SW 1271 (cell line): ENCODE measurements at regions not wholly inside any gene's neighbourhood (a gene's known extent, or its start where the extent isn't known, plus 50 kb on each side); places are given as distances from the start of the nearest gene placed in this dataset.
"Not testable (repeated sequence)": the region's sequence is repeated elsewhere in the genome, so short reads cannot be mapped to it uniquely, and the experiment has no call there.

Source experiments
- DNase-seq, 2 experiments: peaks; one replicate each; lab custom pipeline; 2025; lab: John Stamatoyannopoulos, UW

DNA sequence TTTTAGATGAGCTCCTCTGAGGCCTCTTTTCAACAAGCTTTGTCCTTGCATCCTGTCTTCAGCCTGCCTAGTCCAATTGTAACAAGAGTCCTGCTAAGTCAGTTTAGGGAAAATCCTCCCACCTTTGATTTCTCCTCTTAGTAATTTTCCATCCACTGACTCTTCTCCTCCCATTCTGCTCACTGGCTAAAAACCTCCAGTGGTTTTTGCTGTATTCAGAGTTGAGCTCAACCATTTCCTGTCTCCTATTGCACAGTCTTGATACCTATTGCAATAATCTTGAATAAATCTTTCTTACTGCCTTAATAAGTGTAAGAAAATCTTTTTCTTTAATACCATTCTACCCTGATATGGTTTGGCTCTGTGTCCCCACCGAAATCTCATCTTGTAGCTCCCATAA lies 117.8 kb upstream of the ENPP6 start:
- no peak for DNase-seq

DNA sequence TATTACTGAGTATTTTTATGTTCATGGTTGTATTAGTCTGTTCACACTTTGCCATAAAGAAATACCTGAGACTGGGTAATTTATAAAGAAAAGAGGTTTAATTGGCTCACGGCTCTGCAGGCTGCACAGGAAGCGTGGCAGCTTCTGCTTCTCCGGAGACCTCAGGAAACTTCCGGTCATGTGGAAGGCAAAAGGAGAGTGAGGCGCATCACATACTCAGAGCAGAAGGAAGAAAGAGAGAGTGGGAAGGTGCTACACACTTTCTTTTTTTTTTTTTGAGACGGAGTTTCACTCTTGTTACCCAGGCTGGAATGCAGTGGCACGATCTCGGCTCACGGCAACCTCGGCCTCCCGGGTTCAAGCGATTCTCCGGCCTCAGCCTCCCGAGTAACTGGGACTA lies 115.8 kb upstream of the ENPP6 start:
- not testable (repeated sequence) for DNase-seq

DNA sequence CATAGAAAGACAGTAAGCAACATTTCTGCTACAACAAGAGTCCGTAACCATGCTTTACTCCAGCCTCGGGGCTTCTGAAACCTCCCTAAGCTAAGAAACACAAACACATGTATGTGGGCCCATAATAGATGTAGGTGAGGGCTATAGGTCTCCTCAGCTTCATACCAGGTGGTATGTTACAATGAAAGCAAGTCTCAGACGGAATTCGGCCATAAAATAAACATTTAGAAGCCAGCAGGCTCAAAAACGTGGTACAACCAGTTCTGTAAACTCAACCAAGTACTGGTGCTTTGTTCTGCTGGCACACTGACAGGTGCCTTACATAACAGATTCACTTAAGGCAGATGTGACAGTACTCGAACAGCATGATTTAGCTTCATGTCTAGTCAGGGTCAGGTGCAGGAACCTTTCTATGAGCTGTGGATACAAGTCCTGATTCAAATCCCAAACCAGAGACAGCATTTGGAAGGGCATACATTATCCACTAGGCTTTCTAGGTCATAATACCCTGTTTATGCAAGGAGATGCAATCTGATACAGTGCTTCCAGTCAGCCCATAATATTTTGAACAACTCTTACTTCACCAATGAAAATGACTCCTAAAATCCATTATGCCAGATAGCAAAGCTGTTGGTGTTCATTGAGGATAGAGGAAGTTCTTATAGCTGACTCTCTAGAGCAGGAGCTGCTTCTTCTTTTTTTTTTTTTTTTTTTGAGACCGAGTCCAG lies 113.8 kb upstream of the ENPP6 start:
- DNase-seq = no peak

DNA sequence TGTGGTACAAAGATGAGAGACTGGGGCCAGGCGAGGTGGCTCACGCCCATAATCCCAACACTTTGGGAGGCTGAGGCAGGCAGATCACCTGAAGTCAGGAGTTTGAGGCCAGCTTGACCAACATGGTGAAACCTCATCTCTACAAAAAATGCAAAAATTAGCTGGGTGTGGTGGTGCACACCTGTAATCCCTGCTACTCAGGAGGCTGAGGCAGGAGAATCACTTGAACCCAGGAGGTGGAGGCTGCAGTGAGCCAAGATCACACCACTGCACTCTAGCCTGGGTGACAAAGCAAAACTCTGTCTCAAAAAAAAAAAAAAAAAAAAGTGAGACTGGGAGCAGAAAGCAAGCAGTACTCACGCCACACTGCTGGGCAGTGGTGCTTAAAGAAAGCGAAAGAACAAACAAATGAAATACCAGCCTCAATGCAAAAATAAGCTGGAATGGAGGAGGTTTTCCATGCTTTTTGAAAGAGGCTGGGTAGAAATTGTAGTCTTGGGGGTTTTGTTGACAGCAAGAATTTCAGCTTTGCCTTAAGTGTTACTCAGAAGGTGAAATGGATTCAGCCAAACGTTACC lies 112.9 kb upstream of the ENPP6 start:
- not testable (repeated sequence) for DNase-seq

DNA sequence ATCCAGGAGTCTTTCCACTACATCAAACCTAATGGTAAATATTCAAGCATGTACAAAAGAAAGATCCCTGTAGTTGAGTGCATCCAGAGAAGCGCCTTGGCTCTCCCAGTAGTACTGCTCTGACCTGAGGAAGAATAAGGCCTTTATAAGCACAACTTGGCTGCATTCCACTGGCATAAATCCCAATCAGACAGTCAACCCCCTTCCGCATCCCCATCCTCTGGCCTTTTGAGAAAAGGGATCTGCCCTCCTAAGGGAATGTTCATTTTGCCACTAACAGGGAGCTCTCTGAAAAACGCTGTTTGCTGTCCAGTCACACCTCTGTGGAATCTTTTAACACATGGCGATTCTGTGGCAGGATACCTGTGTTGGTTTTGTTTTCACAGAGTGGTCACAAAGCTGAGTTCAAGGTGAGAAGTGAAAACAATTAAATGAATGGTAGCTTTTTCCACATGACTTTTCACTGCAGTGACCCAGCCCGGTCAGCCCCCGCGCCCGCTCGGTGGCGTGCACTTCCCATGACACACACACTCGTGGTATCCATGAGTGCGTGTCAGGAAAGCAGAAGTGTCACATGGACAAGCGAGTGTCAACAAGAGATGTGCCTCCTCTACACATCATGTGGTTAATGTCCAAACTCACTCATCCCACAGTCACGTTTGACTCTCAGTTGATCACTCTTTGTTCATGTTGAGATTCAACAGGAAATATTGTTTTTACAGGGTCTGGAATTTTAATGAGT lies 112.2 kb upstream of the ENPP6 start:
- no peak for DNase-seq

DNA sequence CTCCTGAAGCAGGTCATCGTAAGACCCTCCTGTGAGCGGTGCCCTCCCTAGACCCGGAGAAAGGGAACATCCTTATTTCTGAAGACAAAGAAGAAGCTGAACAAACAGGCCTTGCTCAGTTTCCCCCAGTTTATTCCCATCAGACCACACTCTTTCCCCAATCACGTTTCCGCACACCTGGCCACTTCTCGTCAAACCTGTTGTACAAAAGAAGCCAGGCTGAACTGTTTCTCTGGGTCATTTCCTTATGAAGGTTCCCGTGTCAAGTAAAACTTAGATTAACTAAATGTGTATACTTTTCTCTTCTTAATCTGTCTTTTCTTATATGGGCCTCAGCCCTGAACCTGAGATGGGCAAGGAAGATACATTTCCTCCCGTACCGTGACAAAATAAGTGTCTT lies 111.6 kb upstream of the ENPP6 start:
- no peak for DNase-seq

DNA sequence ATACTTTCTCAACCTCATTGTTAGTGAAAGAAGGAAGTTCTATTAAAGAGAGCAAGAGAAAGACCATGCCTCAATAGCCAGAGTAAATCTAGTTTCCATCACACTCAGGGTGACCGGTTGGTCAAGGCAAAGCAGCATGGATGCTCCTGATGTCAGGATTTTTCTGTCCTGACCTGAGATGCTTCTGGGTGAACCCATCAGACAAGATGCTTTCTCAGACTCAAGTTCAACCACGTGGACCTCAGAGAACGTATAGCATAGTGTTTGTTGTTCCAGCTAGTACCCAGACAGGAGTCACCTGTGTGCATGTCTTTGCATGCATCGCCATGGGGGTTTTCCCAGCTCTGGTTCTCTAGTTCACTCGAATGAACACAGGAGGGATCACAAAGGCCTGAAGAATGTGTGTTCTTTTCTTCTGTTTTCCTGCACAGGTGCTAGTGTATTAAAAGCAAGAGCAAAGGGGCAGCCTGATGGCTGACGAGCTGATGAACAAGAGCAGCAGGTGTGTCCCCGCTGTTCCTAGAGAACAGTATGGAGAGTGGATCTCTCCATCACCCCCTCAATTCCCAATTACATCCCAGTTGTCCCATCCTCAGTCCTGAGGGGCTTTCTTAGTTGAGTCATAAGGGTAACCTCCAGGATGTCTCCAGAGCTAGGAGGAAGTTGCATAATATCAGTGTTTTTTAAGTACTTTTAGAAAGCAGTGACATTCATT lies 110.5 kb upstream of the ENPP6 start:
- no peak for DNase-seq

DNA sequence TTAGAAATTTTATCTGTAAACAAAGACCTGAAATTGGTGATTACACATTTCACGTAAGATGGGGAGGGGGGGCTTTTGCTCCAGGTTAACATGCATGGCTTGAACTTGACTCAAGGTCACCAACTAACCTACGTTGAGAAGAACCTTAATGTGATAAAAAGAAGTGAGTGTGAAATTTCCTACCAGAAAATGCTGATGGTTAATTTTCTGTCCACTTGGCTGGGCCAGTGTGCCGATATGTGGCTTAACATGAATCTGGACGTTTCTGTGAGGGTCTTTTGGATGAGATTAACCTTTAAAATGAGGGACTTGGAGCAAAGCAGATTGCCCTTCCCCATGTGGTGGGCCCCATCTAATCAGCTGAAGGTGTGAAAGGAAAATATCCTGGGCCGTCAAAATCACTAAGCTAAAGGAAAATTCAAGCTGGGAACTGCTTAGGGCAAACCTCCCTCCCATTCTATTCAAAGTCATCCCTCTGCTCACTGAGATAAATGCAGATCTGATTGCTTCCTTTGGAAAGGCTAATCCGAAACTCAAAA lies 107.3 kb upstream of the ENPP6 start:
- no peak for DNase-seq

DNA sequence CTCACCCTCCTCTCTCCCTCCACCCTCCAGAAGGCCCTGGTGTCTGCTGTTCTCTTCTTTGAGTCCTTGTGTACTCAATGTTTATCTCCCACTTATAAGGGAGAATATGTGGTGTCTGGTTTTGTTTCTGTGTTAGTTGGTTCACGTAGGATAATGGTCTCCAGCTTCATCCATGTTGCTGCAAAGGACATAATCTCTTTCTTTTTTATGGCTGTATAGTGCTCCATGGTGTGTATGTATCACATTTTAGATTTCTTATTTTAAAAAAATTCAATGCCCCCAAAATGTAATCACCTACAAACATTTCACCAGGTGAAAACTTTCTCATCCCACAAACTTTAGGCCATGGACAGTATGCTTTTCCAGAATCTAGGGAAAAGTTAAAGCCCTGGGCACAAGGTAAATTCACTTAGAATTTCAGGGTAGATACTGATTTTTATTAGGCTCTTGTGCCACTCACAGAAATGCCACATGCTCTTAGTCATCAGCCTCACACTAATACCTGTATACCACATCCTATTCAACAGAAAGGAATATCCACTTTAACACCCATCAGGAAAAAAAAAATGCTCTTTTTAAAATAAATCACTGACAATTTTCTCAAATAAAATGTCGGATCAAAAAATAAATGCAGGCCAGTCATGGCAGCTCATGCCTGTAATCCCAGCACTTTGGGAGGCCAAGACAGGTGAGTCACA lies 104.8 kb upstream of the ENPP6 start:
- DNase-seq = no peak

DNA sequence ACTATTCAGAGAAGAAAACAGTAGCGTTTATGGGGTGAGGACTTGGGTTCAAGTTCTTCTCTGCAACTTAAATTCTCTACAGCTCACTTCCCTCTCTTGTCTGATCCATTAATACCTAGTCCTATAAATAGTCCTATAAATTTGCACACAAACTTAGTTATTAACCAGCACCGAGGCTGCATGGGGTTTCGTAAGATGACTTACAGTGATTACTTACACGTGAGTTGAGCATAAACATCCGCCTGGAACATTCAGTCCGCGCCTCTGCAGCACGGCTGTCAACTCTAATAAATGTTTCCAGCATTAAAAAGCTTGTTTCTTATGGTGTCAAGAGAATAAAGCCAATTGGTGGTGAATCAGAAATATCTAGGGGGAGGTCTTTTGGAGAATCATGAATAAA lies 103.0 kb upstream of the ENPP6 start:
- DNase-seq = no peak

DNA sequence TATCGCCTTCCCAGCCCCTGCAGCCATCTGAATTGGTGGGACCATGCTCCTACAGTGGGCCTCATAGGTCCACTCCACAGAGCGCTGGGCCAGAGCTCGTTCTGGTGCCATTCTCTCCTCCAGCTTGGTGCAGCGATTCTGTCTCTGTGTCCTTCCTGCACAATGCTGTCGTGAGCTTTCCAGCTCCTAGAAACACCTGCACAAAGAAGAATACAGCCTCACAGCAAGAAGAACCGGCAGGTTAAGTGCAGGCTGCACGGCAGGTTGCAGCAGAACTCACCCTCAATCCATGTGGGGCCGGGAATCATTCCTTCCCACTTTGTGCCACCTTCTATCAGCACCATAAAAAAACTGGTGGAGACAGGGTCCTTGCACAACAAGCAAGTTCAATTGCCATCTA lies 101.2 kb upstream of the ENPP6 start:
- DNase-seq = no peak

DNA sequence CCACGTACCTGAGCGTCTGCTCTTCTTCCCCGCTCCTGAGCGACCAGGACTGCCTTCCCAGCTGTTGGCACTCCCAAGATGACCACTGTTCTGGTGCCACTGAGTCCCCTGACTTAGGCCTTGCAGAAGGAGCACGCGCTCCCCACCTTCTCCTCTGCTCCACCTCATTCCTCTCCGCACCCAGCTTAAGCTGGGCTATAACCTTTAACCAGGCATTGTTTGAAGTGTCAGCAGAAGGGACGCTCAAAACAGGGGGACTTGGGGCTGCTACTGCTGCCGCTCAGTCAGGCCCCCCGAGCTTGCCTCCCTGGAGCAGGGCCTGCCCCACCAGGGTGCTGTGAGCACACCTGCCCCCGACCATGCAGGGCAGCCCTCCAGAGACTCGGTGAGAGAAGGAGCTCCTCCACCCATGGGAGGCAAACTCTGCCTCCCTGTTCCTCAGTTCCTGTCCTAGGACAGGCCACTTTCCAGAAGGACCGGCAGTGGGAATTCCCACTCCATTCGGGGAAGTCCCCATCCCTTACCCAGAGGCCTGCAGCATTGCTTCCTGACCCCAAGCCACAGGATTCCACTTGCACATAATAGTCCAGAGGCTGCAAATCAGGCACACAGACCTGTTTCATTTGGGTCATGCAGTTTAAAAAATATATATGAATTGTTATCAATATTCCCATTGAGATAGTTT lies 99.7 kb upstream of the ENPP6 start:
- DNase-seq = no peak

DNA sequence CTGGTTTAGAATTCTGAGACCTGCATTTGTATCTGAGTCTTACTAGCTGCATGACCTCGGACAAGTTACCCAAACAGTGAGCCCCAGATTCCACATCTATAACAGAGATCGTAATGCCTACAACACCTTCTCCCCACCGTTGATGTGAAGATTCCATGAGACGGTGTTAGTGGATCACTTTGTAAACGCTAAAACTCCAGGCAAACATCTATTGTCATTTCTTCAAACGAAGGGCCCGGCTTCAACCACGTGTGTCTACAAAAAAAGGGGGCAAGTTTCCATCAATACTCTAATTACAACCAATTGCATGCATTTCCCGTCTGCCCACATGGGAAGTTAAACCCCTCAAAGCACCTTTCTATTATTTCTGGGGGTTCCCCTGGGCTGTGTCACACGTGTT lies 99.1 kb upstream of the ENPP6 start:
- DNase-seq = no peak

DNA sequence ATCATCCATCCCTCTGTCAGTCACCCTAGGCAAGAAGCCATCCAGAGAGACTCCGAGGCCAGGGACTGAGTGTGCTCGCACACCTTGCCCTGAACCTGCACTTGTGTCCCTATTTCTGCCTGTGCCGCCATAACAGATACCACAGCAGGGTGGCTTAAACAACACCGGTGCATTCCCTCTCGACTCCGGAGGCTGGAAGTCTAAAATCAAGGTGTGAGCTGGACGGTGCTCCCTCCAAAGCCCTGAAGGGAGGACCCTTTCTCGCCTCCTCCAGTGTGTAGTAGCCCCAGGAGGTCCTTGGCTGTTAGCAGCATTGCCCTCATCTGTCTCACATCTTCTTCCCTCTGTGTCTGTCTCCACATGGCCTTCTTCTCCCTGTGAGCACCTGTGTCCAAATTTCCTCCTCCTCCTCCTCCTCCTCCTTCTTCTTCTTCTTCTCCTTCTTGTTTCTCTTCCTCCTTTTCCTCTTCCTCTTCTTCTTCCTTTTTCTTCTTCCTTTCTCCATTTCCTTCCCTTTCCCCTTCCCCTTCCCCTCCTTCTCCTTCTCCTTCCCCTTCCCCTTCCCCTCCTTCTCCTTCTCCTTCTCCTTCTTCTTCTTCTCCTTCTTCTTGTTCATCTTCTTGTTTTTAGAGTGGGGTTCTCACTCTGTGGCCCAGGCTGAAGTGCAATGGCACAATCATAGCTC lies 98.1 kb upstream of the ENPP6 start:
- DNase-seq = no peak

DNA sequence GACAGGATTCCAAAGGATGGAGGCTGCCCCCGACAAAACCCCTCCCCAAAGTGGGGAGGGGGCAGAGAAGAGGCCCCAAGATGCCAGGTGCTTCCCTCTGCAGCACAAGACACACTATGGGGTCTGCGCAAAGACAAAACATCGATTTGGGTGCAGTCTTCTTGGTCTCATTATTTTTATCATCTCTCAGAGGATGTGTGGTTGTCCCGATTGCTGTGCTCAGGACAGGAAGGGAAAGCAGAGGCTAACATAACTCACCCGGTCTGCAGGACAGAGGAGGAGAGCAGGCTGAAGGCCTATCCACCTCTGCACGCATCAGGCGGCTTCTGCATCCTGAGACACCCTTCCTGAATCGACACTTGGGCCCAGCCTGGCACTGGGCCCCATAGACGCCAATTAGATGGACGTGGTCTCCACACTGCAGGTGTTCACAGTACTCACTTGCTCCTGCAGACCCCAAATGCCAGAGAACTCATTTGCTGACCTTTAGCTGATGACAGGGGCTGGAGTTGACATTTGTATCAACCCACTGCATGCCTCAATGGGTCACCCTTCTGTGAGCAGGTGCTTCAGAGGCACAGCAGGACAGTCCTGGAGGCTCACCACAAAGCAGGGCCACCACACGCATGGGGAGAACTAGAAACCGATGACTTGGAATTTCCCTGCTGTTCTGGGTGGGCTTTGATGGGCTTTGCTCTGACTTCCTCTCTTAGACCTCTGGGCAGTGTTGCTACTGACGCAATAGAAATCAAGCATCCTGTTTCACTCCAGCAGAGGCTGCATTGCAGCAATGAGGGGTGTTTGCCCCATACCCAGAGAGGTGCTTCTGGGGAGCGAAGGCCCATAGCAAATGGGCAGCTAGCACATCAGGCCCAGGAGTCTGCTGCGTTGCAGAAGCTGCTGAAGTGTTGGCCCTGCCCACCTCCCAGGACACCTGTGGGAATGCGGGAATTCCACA lies 96.3 kb upstream of the ENPP6 start:
- DNase-seq = no peak

DNA sequence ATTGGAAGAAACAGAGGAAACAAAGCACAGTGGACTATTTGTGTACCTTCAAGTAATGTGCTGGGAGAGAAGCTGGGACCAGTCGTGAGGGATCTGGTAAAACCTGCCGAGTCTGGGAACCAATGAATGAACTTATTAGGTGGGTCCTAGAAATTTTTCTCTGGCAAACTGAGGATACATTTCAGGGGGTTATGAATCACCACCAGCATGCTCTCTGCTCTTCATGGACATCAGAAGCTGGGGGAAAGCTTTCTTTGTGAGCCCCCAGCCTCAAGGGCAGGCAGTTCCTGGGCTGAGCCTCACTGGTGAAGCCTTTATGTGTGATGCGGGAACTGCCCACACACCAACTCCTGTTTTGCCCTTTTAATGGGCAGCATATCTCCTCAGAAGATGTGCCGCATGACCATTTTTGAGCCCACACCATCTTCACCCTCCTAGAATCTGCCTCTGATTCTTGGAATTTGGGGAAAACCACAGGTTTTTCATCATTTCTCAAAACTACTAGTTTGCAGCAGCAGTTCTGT lies 95.4 kb upstream of the ENPP6 start:
- DNase-seq = no peak

DNA sequence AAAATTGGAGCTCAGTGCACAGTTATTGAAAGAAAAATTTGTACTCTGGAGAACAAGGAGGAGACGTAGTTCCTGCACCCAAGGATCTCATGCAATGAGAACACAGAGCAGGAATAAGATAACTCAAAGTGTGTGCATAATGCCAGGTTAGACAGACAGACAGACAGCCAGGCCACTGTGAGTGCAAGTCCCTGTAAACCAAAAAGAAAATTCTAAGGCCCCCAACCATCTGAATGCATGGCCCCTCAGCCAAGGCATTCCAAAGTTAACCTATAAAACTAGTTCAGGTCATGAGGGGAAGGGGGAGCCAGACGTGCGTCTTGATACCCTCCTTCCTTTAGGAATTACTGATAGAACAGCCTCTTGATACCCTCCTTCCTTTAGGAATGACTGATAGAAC lies 94.5 kb upstream of the ENPP6 start:
- no peak for DNase-seq

DNA sequence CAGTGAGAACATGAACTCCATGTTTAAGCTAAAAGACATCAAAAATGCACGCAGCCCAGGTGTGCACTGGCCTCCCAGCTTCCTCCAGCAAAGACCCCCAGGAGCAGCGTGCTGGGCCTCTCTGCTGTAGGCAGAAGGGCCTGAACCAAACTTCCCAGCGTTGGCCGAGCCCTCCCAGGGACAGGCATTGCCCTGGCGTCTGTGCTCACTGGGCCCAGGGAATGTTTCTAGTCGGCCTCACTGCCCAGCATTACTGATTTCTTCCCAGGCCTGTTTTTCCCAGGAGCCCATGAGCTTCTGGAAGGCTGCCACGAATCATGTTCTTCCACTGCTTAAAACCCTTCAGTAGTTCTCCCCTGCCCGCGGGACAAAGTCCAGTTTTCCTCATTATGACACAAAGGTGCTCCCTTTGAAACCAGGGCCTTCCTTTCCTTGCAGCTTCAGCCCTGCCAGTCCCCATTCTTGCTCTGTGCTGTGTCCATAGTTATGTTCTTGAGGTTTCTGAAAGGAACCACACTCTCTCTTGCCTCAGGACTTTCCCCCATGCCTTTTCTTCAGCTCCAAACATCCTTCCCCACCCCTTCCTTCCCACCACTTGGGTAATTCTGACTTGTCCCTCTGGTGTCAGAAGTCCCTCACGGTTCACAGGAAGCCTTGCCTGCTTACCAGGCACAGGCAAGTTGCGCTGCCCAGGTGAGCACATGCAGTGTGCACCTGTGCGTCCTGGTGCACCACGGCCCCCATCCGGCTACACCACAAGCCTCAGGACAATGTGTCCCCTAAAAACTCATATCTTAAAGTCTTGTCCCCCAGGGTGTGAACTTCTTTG lies 93.4 kb upstream of the ENPP6 start:
- DNase-seq = no peak
